K562 (cell line): ENCODE measurements at regions not wholly inside any gene's neighbourhood (a gene's known extent, or its start where the extent isn't known, plus 50 kb on each side); places are given as distances from the start of the nearest gene placed in this dataset.

Experiments
- ATAC-seq: fragments of 200-7000 bp; cut with Tn5 transposase; 3 replicates; pipeline ENCODE4 v1.9.1; 2020; ENCODE audit warnings: moderate library complexity
- BruUV-seq: library from RNA; stranded (reverse); fragments of 400-500 nt; replicated peaks from 2 replicates; lab custom pipeline; 2021; lab: Mats Ljungman, UMichigan
- CTCF ChIA-PET: fragments of 300-600 bp; formaldehyde crosslinking; extraction: SDS; loops from one replicate; lab custom pipeline; 2021; ENCODE audit warnings: low intra/inter-chr PET ratio; lab: Yijun Ruan, JAX
- POLR2A ChIA-PET: fragments of 300-600, 350-650 bp; sonication (Branson Sonifier 250); formaldehyde crosslinking; extraction: SDS; loops from one replicate; lab custom pipeline; 2021; ENCODE audit warnings: antibody characterized with exemption, inconsistent platforms; lab: Yijun Ruan, JAX
- DNase-seq, 4 experiments: peaks; one replicate each; pipeline versions ENCODE4 v3.0.0 to v3.0.0-alpha.2; 2011 to 2018; ENCODE audit warnings: low spot score in 3 of 4, mixed read lengths in 3 of 4; ENCODE audit errors: extremely low read depth in 1 of 4
- FAIRE-seq: peaks from 2 replicates; lab custom pipeline; 2011; peaks lifted over from hg19 to GRCh38; lab: Jason Lieb, UNC
- H2AFZ ChIP-seq: 2 replicates; pipeline ENCODE4 v1.6.0; 2011; ENCODE audit warnings: low read depth, low read length, control low read depth, inconsistent platforms
- H3K27ac ChIP-seq: fragments of 200-600 bp; 3 replicates; pipeline ENCODE4 v1.8.0; 2011; ENCODE audit warnings: low read depth, mild to moderate bottlenecking, control low read depth, inconsistent platforms, low read length, moderate library complexity, mixed read lengths; ENCODE audit errors: extremely low read depth
- H3K27me3 ChIP-seq, 2 experiments: fragments of 300-600 bp in 1 of 2; 2 replicates in 1 of 2; 3 replicates in 1 of 2; pipeline versions ENCODE4 v1.6.0 to v1.8.0; 2011; ENCODE audit warnings: inconsistent platforms in 2 of 2, low read length in 2 of 2, mild to moderate bottlenecking in 1 of 2, mixed read lengths in 1 of 2, moderate library complexity in 1 of 2; ENCODE audit not compliant: control insufficient read depth in 2 of 2, insufficient read depth in 2 of 2
- H3K36me3 ChIP-seq: fragments of 300-600 bp; 3 replicates; pipeline ENCODE4 v1.8.0; 2011; ENCODE audit warnings: mild to moderate bottlenecking, low read length, inconsistent platforms; ENCODE audit not compliant: control insufficient read depth, insufficient read depth
- H3K4me1 ChIP-seq, 2 experiments: fragments of 200-600 bp in 1 of 2; replicated peaks in 1 of 2; 2 replicates in 1 of 2; 3 replicates in 1 of 2; pipeline versions ENCODE4 v1.5.1 to v1.8.0; 2011; ENCODE audit warnings: inconsistent platforms in 2 of 2, low read length in 2 of 2, mild to moderate bottlenecking in 1 of 2, mixed read lengths in 1 of 2, moderate library complexity in 1 of 2; ENCODE audit not compliant: control insufficient read depth in 2 of 2, insufficient read depth in 2 of 2
- H3K4me2 ChIP-seq: 2 replicates; pipeline ENCODE4 v1.6.1; 2011; ENCODE audit warnings: low read length, control low read depth, inconsistent platforms, mixed read lengths; ENCODE audit not compliant: insufficient read depth
- H3K4me3 ChIP-seq: fragments of 200-600 bp; sonication (generic), shearing (Covaris generic); 2 replicates; pipeline ENCODE4 v1.5.1; 2016; ENCODE audit warnings: control low read depth, inconsistent platforms
- H3K79me2 ChIP-seq: fragments of 200-600 bp; 3 replicates; pipeline ENCODE4 v1.8.0; 2011; ENCODE audit warnings: low read length, inconsistent platforms; ENCODE audit not compliant: control insufficient read depth, insufficient read depth
- H3K9ac ChIP-seq, 2 experiments: 2 replicates each; pipeline versions ENCODE4 v1.6.0 to v1.6.1; 2011; ENCODE audit warnings: low read depth in 2 of 2, low read length in 2 of 2, control low read depth in 1 of 2, inconsistent platforms in 1 of 2, mild to moderate bottlenecking in 1 of 2, mixed read lengths in 1 of 2; ENCODE audit not compliant: insufficient read depth in 1 of 2
- H3K9me1 ChIP-seq: one replicate; pipeline ENCODE4 v1.6.0; 2011; ENCODE audit warnings: inconsistent platforms, mild to moderate bottlenecking, low read length, moderate library complexity; ENCODE audit not compliant: control insufficient read depth, insufficient read depth
- H3K9me3 ChIP-seq: replicated peaks from 2 replicates; pipeline ENCODE4 v1.5.1; 2011; ENCODE audit warnings: low read depth, low read length, inconsistent platforms; ENCODE audit not compliant: control insufficient read depth, insufficient read depth
- H4K20me1 ChIP-seq: replicated peaks from 2 replicates; pipeline ENCODE4 v1.6.1; 2011; ENCODE audit warnings: low read length, inconsistent platforms, mixed read lengths; ENCODE audit not compliant: control insufficient read depth, insufficient read depth
- EGR1 ChIP-seq: fragments of 450-650 bp; conservative IDR thresholded peaks from 2 replicates; pipeline ENCODE4 v1.6.1; 2017; ENCODE audit warnings: mild to moderate bottlenecking
- FOXK1 ChIP-seq: sonication (generic); formaldehyde crosslinking; IDR thresholded peaks from 2 replicates; pipeline ENCODE4 v1.8.0; 2022; ENCODE audit warnings: missing genetic modification reagents, mild to moderate bottlenecking, borderline replicate concordance
- NR2C1 ChIP-seq, 2 experiments: fragments of 450-650 bp; IDR thresholded peaks; 2 replicates each; pipeline ENCODE4 v1.6.1; 2017; ENCODE audit warnings: mild to moderate bottlenecking in 2 of 2, antibody characterized with exemption in 1 of 2, inconsistent platforms in 1 of 2, missing compliant biosample characterization in 1 of 2, missing genetic modification characterization in 1 of 2
- PCBP1 ChIP-seq: fragments of 200-400 bp; formaldehyde crosslinking; IDR thresholded peaks from 2 replicates; pipeline ENCODE4 v1.6.1; 2018; ENCODE audit warnings: mild to moderate bottlenecking, low read depth, low read length; ENCODE audit not compliant: poor library complexity, severe bottlenecking
- RBM17 ChIP-seq: fragments of 200-400 bp; formaldehyde crosslinking; IDR thresholded peaks from 2 replicates; pipeline ENCODE4 v1.6.1; 2017; ENCODE audit warnings: low read depth, mild to moderate bottlenecking, low read length, borderline replicate concordance
- SLC30A9 ChIP-seq: fragments of 250-450 bp; sonication (Bioruptor Pico); IDR thresholded peaks from 2 replicates; pipeline ENCODE4 v1.8.0; 2022; ENCODE audit warnings: mild to moderate bottlenecking, moderate library complexity
- SPI1 ChIP-seq: IDR thresholded peaks from 2 replicates; pipeline ENCODE4 v1.6.1; 2011; ENCODE audit warnings: low read depth, low read length, control low read depth, borderline replicate concordance
- ZBTB1 ChIP-seq: sonication (generic); formaldehyde crosslinking; IDR thresholded peaks from 2 replicates; pipeline ENCODE4 v1.8.1; 2023; ENCODE audit warnings: missing genetic modification reagents, low read depth, mild to moderate bottlenecking, borderline replicate concordance
- ZNF3 ChIP-seq: fragments of 250-450 bp; sonication (Bioruptor Pico); IDR thresholded peaks from 2 replicates; pipeline ENCODE4 v1.5.0; 2021; ENCODE audit warnings: mild to moderate bottlenecking, moderate library complexity
- ZNF507 ChIP-seq: conservative IDR thresholded peaks from 2 replicates; pipeline ENCODE4 v1.6.1; 2017; ENCODE audit warnings: missing genetic modification characterization, missing compliant biosample characterization
- ZNF561 ChIP-seq: fragments of 450-650 bp; formaldehyde crosslinking; conservative IDR thresholded peaks from 2 replicates; pipeline ENCODE4 v1.4.0; 2020; ENCODE audit warnings: mild to moderate bottlenecking, moderate library complexity
- WGBS: fragments of 100-300 bp; shearing (Covaris generic); methylation state at CpG from one replicate; pipeline ENCODE4 v1.1.6; 2016; ENCODE audit warnings: low coverage, mixed read lengths; ENCODE audit not compliant: insufficient coverage; ENCODE audit errors: missing lambda C conversion rate; 5-methylcytosine and 5-hydroxymethylcytosine counted together
- in situ Hi-C: fragments of 300-500 bp; cut with MboI; formaldehyde crosslinking; loops from 4 replicates; pipeline ENCODE4 v1.15.0; 2018; ENCODE audit warnings: inconsistent platforms, mixed read lengths
- intact Hi-C: fragments of 100-400 bp; cut with micrococcal nuclease; formaldehyde crosslinking; loops from 2 replicates; pipeline ENCODE4 v1.14.2; 2022
- TF ChIP-seq, protein P1 (sequence below): sonication (generic); formaldehyde crosslinking; IDR thresholded peaks from 2 replicates; pipeline ENCODE4 v1.9.0; 2022; ENCODE audit warnings: mild to moderate bottlenecking, missing genetic modification reagents

DNA sequence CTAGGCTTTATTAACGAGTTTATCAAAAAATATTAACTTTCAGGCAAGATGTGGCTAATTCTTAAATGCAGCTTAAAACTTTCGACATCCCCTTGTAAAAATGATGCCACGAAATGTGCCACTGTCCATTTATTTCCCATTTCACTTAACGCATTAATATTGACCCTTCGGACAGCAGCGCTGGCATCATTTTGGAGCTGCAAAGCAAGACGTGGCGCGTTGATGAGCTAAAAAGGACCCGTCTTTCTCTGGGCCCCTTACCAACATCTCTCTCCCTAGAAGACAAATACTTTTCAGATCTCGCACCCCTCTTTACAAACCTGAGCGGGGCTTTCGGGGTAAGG is 367.9 kb downstream of the MTX2 start (continued):
- TF ChIP-seq, protein P1, sequence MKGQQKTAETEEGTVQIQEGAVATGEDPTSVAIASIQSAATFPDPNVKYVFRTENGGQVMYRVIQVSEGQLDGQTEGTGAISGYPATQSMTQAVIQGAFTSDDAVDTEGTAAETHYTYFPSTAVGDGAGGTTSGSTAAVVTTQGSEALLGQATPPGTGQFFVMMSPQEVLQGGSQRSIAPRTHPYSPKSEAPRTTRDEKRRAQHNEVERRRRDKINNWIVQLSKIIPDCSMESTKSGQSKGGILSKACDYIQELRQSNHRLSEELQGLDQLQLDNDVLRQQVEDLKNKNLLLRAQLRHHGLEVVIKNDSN (CRISPR knock-in tag), result no peak
- no peak for TF ChIP-seq SPI1
- TF ChIP-seq RBM17, result no peak
- no peak for TF ChIP-seq FOXK1 (CRISPR knock-in tag)
- TF ChIP-seq NR2C1 (IDR thresholded peaks at IDR 0.05), result no peak
- no peak for TF ChIP-seq NR2C1 (tag; IDR thresholded peaks at IDR 0.05)
- no peak for TF ChIP-seq SLC30A9 (CRISPR knock-in tag)
- no peak for TF ChIP-seq ZBTB1 (CRISPR knock-in tag)
- TF ChIP-seq ZNF507 (tag), result no peak
- no peak for TF ChIP-seq ZNF561 (CRISPR knock-in tag)

DNA sequence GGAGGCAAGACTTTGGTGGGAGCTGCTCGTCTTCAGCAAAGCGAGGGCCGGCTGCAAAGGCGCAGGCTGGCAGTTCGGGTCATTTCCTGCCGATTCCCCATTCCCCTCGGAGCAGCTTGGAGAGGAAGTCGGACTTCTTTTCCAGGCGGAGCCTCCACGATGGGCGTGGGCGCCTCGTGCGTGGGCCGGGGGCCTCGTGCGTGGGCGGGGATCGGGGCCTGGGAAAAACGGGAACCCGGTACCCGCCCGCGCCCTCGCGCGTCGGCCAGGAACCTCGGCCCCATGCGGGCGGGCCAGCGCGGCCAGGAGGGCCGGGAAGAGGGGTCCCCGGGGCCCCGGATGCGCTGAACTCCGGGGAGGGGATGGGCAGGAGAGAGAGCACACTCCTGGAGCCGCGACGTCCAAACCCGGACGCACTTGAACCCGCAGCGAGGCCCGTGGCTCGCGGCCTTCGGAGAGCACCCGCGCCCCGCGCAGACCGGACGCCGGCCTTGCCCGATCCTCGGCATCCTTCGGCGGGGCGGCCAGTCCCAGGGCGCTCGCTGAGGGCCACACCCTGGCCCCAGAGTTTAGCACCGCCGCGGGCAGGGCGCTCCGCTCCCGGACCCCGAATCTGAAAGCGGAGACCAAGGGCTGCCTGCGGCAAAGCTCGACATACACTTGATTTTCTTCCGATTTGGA is 368.4 kb downstream of the MTX2 start:
- no peak overlapping the region for H3K4me3 ChIP-seq
- H4K20me1 ChIP-seq, result no peaks in the 10 kb centered on the region
- WGBS, result 33% methylated on average over 42 of the region's 74 CpGs
- peak; percentile 22; the same call in 2 of the 3 replicates for ATAC-seq
- BruUV-seq, result no TSS peak
- TF ChIP-seq ZNF3 (no peak), EGR1 (0 out of 2 replicates have a peak, but pooled peaks have one; percentile 22), PCBP1 (peak; percentile 42)
- TF ChIP-seq, all 486 proteins: peak for 2
- Histone ChIP-seq H3K27me3 (peaks cover 14 to 16% of the 10 kb centered on the region in 2 experiments), H3K9ac (no peak overlapping the region), H3K36me3 (no peaks in the 10 kb centered on the region), H3K9me1 (no peaks in the 10 kb centered on the region), H3K4me1 (peaks cover 0 to 9% of the 10 kb centered on the region in 2 experiments; a peak in 2 of 5 replicates), H3K4me2 (no peak overlapping the region), H3K79me2 (no peaks in the 10 kb centered on the region), H3K27ac (no peak overlapping the region), H3K9me3 (no peaks in the 10 kb centered on the region), H2AFZ (no peak overlapping the region)
- FAIRE-seq, result no peak
- in situ Hi-C loops, result loop anchor here (5.0 kb wide), 1 partner anchor 510 kb away; the partner anchor contains the start of gene HOXD8
- POLR2A ChIA-PET, result no interaction called here
- DNase-seq, result no peak
- CTCF ChIA-PET, result interaction anchor here (0.6 to 2.1 kb wide), 9 partner anchors 15 to 526 kb away, joined by 3 to 40 read pairs (median 7); no protein-coding TSS in a partner anchor
- intact Hi-C loops, result loop anchor here (2.0 to 5.0 kb wide), 2 partner anchors 85 to 497 kb away; no protein-coding TSS in a partner anchor
